Inferior parietal cortex (tissue), 1 donor: ENCODE measurements at regions not wholly inside any gene's neighbourhood (a gene's known extent, or its start where the extent isn't known, plus 50 kb on each side); places are given as distances from the start of the nearest gene placed in this dataset.
"Not testable (repeated sequence)": the region's sequence is repeated elsewhere in the genome, so short reads cannot be mapped to it uniquely, and the experiment has no call there.

Experiments used
- DNase-seq: peaks from one replicate; pipeline ENCODE4 v3.0.0-alpha.2; 2016; ENCODE audit errors: extremely low spot score

DNA sequence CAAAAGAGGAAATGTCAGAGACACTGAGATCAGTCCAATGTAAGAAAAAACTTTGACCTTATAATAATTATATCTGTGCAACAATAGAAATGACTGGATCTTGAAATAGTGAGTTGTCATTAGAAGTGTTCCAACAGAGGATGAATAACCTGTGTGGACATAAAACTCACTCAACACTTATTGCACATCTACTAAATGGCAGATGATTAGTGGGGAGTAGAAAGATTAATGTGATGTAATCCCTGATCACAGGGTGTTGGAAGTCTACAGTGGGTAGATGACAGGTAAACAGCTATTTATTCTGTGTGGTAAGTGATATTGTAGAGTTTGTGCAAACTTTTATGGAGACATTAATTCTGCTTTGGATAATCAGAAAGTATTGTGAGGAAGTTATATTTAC is 177.3 kb upstream of the HMHB1 start:
- DNase-seq, result no peak

DNA sequence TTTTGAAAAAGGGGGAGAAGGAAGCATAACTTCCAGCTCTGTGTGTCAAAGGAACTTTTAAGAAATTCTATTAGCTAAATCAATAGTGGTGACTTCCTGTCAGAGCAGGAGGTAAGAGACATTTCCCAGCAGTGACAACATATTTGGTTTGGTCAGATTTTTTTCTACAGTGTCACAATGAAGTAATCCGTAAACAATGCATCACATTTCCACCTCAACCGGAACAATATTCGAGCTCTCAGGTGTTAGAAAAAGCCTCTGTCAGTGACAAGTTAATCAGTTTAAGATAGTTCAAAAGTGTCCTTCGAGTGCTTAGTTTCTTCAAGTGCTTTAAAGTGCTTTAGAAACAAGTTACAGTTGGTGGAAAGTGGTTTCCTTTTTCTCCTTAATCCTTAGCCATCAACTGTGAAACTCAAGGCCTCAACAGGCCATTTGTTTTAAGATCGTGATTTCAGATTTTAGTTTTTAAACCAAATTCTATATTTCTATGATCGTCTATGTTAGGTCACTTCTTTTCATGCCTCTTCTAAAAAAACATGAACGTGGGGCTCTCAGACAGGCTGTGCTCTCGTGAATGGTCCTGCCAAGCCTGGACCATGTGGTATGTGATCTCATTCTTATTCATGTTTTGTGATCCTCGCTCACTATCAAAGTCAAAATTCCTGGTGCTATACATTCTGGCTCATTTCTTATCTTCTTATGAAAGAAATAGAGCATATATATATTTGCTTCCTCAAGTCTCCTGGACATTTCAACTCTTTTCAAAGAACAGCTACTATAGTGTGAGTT is 181.9 kb upstream of the HMHB1 start:
- no peak for DNase-seq

DNA sequence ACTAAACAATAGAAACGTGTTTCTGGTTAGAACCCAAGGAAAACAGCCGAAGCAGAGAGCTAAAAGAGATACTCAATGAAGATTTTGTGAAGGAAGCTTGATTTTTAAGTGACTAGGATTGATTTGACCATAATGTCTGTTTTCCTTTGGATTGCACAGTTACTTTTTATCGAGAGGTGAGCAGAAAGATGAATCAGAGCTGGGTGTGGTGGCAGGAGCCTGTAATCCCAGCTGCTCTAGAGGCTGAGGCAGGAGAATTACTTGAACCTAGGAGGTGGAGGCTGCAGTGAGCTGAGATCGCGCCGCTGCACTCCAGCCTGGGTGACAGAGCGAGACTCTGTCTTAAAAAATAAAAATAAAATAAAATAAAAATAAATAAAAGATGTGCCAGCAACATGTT is 186.9 kb upstream of the HMHB1 start:
- not testable (repeated sequence) for DNase-seq

DNA sequence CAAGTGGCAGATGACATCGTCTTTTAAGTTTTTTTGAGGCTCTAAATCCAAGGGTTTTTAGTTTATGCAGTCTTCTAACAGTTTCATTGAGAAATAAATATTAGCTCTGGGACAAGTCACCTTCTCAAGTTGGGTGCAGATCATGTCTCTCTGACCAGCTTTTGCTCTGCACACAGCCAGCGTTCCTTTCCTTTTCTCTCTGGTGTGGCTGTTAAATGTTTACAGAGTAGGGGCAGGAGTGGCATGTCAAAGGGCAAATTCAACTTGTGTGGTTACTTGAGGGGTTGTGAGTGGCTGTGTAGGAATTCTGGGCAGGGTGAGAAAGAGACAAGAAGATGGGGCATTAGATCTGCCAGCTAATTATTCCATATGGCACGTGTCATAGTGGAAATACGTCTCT is 187.5 kb upstream of the HMHB1 start:
- DNase-seq, result no peak

DNA sequence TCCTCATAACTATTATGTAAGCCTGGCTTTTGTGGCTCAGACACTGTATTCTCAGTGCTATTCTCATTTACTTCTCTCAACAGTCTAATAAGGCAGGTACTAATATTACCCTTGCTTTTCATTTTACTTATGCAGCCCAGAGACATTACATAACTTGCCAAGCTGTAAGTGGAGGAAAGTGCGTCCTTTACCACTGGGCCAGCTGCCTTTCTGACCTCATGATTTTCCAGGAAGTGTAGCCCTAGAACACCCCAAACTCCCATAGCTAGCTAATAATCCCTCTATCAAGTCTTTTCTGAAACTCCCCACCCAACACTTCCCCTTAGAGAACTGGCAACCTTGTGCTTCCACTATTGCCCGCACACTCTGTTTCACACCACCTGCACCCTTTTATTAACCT is 192.9 kb upstream of the HMHB1 start:
- DNase-seq, result no peak

DNA sequence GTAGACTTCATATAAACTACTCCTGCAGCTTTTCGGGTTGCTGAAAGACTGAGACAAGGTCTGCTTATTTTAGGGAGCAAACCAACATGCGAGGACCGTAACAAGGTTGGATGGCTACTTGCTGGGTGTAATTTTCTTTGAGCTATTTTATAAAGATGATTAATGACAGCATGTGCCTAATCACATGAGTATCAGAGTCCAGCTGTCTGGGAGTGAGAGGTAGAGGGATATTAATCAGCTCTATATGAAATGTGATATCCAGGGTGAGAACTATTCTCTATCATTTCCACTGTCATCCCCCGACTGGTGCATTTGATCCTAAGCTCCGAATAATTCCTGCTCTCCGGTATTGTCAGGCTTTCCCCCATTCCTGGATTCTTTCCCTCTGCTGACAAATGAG is 193.8 kb upstream of the HMHB1 start:
- no peak for DNase-seq

DNA sequence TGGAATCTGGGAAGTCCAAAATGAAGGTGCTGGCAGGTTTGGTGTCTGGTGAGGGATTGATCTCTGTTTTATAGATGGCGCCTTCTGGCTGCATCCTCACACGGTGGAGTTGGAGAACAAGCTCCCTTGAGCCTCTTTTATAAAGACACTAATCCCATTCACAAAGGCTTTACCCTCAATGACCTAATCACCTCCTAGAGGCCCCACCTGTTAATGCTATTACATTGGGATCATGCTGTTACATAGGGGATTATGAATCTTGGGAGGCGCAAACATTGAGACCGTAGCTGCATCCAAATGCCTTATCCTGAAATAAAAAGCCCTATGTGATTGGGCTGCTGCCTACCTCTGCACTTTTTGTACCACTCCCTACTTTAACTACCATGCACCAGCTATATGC is 197.1 kb upstream of the HMHB1 start:
- DNase-seq, result no peak

DNA sequence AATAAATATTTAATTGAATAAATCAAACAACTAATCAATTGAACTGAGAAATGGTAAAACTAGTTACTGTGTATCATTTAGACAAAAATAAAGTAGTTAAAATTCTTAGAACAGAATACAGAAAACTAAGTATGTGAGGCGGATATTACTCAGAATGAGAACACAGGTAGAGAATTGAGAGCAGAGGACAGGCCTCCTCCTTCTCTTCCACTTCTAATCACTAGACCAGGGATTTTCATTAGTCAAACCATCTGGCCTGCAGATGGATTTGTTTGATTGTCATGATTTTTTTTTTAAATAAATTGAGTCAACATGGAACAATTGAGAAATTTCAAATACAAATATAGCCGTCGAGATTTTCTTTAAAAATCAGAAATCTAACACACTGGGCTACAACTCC is 198.6 kb upstream of the HMHB1 start:
- DNase-seq, result no peak

DNA sequence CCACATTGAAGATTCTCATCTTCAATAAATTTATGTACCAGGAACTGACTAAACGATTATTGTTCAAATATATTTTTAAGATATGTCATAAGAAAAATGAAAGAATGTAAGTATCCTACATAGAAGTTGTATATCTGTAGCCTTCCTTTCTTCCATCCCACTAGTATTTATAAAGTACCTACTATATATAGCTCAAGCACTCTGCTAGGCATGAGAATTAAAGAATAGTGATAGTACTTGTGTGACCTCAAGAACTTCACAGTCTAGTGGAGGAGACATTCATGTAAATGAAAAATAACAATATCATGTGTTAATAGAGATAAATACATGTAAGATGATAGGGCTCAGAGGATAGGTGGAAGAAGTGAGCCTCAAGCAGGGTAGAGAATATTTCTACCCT is 201.0 kb upstream of the HMHB1 start:
- DNase-seq, result no peak

DNA sequence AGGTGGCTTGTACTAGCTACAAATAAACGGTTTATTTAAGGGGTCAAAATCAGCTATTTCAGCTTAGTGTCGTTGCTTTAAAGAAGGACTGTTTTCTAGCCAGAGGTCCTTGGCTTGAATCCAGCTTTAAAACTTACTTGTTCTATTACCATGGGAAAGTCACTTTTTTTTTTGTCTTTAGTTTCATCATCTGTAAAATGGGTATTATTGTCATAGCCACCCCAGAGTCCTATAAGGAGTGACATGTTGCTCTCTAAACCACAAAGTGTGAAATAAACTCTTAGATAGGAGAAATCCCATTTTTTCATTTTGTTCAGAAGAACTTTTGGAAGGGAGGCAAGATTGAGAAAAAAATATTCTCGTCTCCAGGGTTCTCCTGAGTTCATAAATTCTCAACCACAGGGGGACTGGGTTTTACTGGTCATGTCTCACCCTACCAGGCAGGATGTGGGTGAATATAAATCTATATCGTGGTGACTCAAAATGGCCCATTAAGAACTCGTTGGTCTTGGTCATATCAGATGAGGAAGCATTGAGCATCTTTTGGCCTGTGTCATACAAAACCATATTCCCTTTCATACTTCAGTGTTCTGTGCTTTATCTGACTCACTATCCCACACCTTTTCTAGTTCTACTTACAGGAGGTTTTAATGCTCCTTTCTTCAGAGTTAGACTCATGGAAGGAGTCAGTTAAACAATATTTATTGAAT is 202.7 kb upstream of the NR3C1 start:
- DNase-seq, result no peak

DNA sequence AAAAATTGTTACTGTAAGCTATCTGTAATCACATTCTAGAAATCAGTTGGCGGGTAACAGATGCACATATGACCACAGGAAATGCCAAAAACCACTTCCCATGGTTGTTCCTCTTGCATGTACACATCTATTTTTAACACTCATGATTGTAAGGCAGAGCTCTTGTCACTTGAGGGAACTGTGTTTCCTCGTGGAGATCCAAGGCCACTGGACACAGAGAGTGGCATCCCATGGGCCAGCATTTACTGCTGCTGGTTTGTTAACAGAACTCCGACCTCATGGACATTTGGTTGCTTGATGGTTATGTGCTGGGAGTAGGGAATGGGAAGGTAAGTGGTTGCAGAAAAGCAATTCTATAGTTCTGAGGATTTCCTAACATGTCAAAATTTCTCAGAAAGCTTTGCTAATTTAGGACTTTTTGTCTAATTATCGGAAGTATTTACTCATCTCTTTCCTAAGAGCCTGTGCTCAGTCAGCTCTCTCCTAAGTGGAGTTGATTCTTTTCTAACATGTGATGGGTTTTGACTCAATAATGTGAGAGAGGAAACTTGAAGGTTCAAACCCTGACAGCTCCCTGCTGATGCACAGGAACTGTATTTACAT is 202.0 kb upstream of the NR3C1 start:
- no peak for DNase-seq

DNA sequence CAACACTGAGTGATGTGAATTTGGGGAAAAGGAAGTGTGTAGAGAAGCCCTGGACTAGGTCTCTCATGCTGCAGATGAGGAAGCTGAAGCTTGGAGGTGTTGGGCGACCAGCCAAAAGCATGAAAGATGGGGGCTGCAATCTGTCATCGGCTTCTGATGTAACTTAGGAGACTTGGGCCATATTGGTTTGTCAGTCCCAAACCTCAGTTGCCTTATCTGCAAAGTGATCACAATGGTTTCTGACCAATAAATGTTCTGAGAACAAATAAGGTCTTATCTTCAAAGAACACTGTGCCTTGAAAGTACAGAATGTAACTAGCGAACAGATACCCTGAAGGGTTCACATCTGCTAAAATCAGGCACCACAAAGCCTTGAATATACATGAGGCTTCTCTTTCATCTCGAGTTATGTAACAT is 198.4 kb upstream of the NR3C1 start:
- DNase-seq, result no peak

DNA sequence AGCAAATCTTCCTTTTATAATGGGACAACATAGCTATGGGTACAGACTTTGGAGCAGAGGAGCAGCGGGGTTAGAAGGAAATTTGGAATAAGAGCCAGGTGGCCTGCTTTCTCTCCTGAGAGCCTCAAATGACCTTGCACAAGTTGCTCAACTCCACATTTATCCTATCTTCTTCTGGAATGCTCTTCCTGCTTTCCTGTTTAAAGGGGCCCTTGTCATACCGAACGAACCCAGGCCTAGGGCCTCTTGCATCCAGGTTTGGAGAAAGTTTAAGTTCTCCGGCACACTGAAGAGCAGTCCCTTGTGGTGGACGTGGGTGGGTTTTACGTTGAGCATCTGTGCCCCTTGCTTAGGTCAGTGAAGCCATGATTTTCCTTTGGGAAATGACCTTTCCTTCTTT is 197.9 kb upstream of the NR3C1 start:
- DNase-seq, result no peak

DNA sequence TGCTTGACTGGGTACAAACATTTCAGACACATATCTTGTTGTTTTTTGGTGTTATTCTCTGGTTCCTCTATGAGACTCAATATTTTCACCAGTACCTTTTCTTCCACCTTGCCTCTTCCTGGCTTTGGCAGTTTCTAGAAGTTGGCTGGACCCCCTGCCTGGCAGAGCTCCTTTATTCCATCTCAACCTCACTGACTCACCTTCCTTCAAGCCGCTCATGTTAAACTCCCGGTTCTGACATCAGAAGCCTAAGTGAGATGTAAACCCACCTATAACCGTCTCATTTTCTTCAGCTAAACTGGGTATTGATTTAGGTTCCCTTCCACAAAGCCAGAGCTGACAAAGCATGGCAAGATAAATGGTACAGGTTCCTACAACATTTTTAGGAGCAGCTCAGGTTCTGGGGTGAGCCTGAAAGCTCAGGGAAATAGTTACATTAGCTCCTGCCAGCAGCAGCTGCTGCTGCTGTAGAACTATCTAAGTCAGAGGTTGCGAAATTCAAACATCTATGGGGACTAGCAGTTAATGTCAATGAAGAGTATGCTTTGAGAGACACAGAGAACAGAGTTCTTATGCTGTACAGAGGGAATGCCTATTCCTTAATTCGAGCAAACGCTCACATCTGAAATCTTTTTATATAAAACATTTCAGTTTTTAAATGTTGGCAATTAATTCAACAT is 197.1 kb upstream of the NR3C1 start:
- DNase-seq, result no peak

DNA sequence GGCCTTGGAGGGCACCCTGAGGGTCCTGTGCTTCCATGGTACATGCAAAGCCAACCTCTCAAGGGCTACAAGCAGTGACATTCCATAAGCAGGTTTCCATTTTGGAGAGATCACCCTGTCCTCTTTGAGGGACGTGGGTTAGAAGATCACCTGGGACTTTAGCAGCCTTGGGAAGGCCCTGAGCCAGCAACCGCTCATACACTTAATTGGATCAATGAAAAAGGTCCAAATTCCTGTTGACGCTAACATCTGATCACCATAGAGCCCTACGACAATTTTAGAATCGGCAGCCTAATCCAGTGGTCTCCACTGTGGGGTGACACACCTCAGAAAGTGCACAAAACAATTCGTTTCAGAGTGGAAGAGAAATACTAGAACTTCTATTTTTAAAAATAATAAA is 196.0 kb upstream of the NR3C1 start:
- no peak for DNase-seq

DNA sequence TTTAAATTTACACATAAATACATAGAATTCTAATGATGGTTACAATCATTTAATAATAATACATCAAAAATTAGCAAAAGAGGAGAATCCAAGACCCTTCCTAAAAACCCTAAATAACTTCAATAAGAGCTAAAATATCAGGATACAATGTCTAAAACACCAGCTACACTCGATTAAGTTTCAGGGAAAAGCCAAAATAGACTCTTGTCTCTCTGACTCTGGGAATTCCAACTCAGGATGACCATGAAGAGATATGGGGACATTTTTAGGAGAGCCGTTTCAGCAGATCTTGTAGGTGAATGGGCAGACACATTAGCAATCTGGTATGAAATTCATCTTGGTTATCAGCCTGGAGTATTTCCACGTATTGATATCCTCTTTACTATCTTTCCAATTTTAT is 193.3 kb upstream of the NR3C1 start:
- no peak for DNase-seq

DNA sequence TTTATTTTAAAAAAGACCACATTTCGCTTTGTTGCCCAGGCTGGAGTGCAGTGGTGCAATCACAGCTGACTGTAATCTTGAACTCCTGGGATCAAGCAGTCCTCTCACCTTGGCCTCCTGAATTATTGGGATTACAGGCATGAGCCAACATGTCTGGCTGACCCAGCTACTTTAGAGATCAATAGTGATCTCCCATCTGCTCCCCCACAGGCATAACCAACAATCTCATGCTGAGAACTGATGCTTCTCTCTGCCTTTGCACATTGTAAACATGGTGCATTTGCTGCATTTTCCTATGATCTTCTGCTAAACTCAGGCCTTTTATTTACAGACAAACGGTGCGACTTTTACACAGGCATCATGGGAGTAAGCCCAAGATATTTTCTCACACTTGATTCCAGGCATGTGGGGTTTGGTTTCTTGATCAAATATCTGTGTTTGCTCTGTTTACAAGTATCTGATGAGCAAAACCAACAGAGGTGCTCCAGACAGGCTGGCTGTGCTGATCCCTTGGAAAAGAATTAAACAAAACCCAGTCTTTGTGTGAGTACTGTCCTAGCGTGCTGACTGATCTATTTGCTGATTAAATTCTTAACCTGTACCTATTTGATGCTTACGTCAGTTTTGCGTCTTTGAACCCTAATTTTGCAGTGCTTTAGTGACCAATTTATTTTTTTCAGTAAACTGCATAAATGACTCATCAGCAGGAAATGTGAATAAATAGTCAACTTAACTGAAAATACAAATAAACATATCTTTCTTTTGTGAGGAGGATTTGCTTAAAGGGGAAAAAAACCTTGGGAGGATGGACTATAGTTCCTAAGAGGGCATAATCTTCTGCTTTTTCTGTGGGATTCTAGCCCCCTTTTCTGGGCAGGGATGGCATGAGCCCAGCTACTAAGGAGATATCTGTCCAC is 191.7 kb upstream of the NR3C1 start:
- no peak for DNase-seq

DNA sequence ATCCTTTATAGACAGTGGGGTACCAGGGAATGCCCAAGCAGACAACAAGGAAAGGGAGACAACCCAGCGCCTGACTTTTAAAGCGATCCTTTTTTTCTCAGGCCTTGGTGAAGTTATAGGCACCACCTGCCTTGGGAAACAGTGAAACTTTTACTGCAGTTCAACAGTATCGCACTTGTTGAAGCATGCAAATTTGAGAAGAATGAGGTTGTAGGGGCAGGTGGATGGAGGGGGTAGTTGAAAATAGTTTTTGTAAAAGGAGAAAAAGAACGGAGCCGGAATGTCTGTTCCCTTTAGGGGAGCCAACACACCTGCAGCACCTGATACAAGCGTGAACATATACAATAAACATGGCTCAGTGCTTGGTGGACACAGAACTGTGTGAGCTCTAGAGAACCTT is 190.2 kb upstream of the NR3C1 start:
- DNase-seq, result no peak

DNA sequence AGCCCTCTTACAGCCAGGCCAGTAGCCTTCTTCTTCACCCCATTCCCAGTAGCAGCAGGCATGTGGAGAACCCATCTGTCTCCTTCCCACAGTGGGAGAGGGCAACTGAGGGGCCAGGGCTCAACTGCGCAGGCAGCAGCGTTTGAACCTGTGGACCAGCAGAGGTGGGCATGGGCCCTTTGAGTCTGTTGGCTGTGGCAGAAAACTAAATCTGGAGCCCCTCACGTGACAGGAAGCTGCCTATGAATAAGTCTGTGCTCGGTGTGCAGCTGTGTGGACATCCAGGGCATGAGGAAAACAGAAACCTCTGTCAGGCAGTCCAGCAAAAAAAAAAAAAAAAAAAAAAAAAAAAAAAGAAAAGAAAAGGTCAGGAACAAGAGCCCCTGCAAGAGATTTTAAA is 189.2 kb upstream of the NR3C1 start:
- no peak for DNase-seq

DNA sequence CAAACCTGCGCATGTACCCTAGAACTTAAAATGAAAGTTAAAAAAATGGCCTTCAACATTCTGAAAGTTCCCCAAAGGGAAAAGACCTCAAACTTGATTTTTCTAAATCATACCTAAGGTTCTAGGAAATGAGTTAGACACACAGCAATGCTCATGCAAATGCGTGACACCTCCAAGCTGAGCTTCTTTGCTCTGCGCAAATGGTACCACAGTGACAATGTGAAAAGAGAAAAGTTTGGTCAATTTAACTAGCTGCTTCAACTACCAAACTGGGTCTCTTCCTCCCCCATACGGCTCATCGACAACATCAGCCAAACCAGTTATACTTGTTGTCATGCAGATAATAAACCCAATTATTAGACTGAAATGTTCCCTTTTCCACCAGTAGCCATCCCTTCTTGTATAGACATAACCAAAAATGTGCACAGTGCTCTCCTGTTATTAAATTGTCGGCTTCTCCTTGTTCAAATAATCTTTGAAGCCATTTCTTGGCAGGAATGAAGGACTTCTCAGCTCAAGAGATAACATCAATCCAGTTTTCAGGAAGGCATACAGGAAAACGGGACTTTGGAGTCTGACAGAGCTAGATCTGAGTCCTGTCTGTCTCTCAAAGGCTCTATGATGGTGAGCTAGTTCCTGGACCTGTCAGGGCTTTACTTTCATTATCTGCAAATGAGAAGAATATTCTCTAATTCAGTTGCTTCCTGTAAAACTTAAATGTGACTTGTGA is 185.6 kb upstream of the NR3C1 start:
- DNase-seq, result no peak

DNA sequence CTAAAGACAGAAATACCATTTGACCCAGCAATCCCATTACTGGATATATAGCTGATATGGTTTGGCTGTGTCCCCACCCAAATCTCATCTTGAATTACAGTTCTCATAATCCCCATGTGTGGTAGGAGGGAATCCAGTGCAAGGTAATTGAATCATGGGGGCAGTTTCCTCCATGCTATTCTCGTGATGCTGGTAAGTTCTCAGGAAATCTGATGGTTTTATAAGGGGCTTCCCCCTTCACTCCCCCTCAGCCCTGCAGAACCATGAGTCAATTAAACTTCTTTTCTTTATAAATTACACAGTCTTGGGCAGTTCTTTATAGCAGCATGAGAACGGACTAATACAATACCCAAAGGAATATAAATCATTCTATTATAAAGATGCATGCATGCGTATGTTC is 184.6 kb upstream of the NR3C1 start:
- DNase-seq, result not testable (repeated sequence)
